Spleen (tissue), 11 donors: ENCODE measurements at regions not wholly inside any gene's neighbourhood (a gene's known extent, or its start where the extent isn't known, plus 50 kb on each side); places are given as distances from the start of the nearest gene placed in this dataset.
A peak's percentile ranks its signal among the peaks of the same experiment; 100 is the strongest.
"Not testable (repeated sequence)": the region's sequence is repeated elsewhere in the genome, so short reads cannot be mapped to it uniquely, and the experiment has no call there.

Source experiments
- DNase-seq: peaks from one replicate; pipeline ENCODE4 v3.0.0-alpha.2; 2020
- H3K27ac ChIP-seq, 8 donors: fragments of 200-600 bp; sonication (generic) in 7 of 8; 1 replicate in 4 of 8; 2 replicates in 4 of 8; pipeline versions ENCODE4 v1.5.0 to v1.8.0; 2016 to 2021; ENCODE audit warnings: inconsistent platforms in 4 of 8, mild to moderate bottlenecking in 4 of 8, moderate library complexity in 1 of 8
- H3K27me3 ChIP-seq, 7 donors: fragments of 200-600 bp; sonication (generic) in 6 of 7; replicated peaks in 1 of 7; 1 replicate in 4 of 7; 2 replicates in 3 of 7; pipeline versions ENCODE4 v1.5.0 to v1.8.0; 2016 to 2021; ENCODE audit warnings: inconsistent platforms in 3 of 7, mild to moderate bottlenecking in 1 of 7
- H3K36me3 ChIP-seq, 6 donors: fragments of 200-600 bp; sonication (generic) in 5 of 6; 1 replicate in 4 of 6; 2 replicates in 2 of 6; pipeline versions ENCODE4 v1.5.0 to v1.8.0; 2016 to 2021; ENCODE audit warnings: inconsistent platforms in 2 of 6
- H3K4me1 ChIP-seq, 6 donors: fragments of 200-600 bp; sonication (generic) in 5 of 6; 1 replicate in 3 of 6; 2 replicates in 3 of 6; pipeline versions ENCODE4 v1.5.0 to v1.8.0; 2016 to 2021; ENCODE audit warnings: inconsistent platforms in 3 of 6
- H3K4me3 ChIP-seq, 8 donors: fragments of 200-600 bp; sonication (generic) in 7 of 8; 1 replicate in 4 of 8; 2 replicates in 4 of 8; pipeline versions ENCODE4 v1.5.0 to v1.8.0; 2016 to 2021; ENCODE audit warnings: inconsistent platforms in 4 of 8, mild to moderate bottlenecking in 4 of 8, moderate library complexity in 2 of 8
- H3K9me3 ChIP-seq, 8 donors: fragments of 200-600 bp; sonication (generic) in 7 of 8; 1 replicate in 4 of 8; 2 replicates in 4 of 8; pipeline versions ENCODE4 v1.5.0 to v1.8.0; 2016 to 2021; ENCODE audit warnings: inconsistent platforms in 4 of 8
- CTCF ChIP-seq, 11 experiments: fragments of 200-600 bp in 7 of 11; fragments of 450-650 bp in 4 of 11; sonication (generic) in 4 of 11; IDR thresholded peaks in 8 of 11; conservative IDR thresholded peaks in 3 of 11; 1 replicate in 7 of 11; 2 replicates in 4 of 11; pipeline versions ENCODE4 v1.4.0 to v1.8.0; 2016 to 2021; ENCODE audit warnings: antibody characterized with exemption in 11 of 11, inconsistent platforms in 4 of 11, mild to moderate bottlenecking in 1 of 11
- POLR2A ChIP-seq, 3 donors: fragments of 450-650 bp; IDR thresholded peaks; one replicate each; pipeline ENCODE4 v1.5.1; 2017; ENCODE audit warnings: antibody characterized with exemption in 3 of 3, mild to moderate bottlenecking in 1 of 3
- POLR2AphosphoS5 ChIP-seq, 3 donors: sonication (generic); formaldehyde crosslinking; IDR thresholded peaks; one replicate each; pipeline ENCODE4 v1.5.1; 2017; ENCODE audit warnings: antibody characterized with exemption in 3 of 3
- WGBS, 5 donors: extraction: QIAGEN DNeasy Blood & Tissue Kit in 3 of 5; methylation state at CpG; one replicate each; pipeline versions ENCODE4 v1.1.5 to v1.1.7; 2013 to 2018; 5-methylcytosine and 5-hydroxymethylcytosine counted together
- intact Hi-C: fragments of 100-400 bp; cut with DNase I; formaldehyde crosslinking; loops from one replicate; pipeline ENCODE4 v1.15.0; 2023; ENCODE audit warnings: low total_unique reads
- donor health status: healthy with polysubstance abuse.
- donor health status: DM: no; HTN: no; CAD: no; lungs with moderate emphysema.
- donor health status: DM: no; HTN: no; CAD: no.
- donor health status: Bipolar disorder and iron deficiency.
- donor health status: healthy.
- donor health status: DM: no; HTN: no; CAD: no.
- donor health status: DM: yes; HTN: yes; CAD: no.

GRCh38 chrY:19549671-19550466 lies 194.7 kb downstream of the KDM5D start:
- intact Hi-C loops, result no loop called here
- Histone ChIP-seq H3K27ac (no peak overlapping the region), H3K9me3 (no peaks in the 10 kb centered on the region), H3K36me3 (no peaks in the 10 kb centered on the region), H3K4me1 (no peaks in the 10 kb centered on the region), H3K27me3 (no peaks in the 10 kb centered on the region), H3K4me3 (no peak overlapping the region)
- 45 to 47% (median 46%) methylated on average over 11 to 18 of the region's 18 CpGs; no CpG with 5 or more reads in 2 of the 5 donors for WGBS, 5 donors
- no peak for DNase-seq
- no peak for TF ChIP-seq POLR2A (IDR thresholded peaks at IDR 0.05)

GRCh38 chrY:19541475-19542306 lies 202.8 kb downstream of the KDM5D start:
- DNase-seq, result no peak
- 42 to 46% (median 45%) methylated on average over 31 of the region's 31 CpGs; no CpG with 5 or more reads in 2 of the 5 donors for WGBS, 5 donors
- Histone ChIP-seq H3K36me3 (no peaks in the 10 kb centered on the region), H3K9me3 (no peaks in the 10 kb centered on the region), H3K27me3 (no peaks in the 10 kb centered on the region), H3K4me1 (no peaks in the 10 kb centered on the region), H3K27ac (no peak overlapping the region), H3K4me3 (no peak overlapping the region)
- intact Hi-C loops, result no loop called here
- TF ChIP-seq CTCF (IDR thresholded peaks at IDR 0.05 in 8 of 11, conservative IDR thresholded peaks at IDR 0.05 in 3 of 11) (no peak), POLR2AphosphoS5 (IDR thresholded peaks at IDR 0.05) (no peak), POLR2A (IDR thresholded peaks at IDR 0.05) (no peak)

- intact Hi-C loops, H3K4me3 ChIP-seq, DNase-seq, H3K9me3 ChIP-seq, H3K4me1 ChIP-seq, H3K27ac ChIP-seq, H3K36me3 ChIP-seq, H3K27me3 ChIP-seq: not testable (repeated sequence)
- 92 to 100% (median 95%) methylated on average over 3 to 14 of the region's 14 CpGs; no CpG with 5 or more reads in 2 of the 5 donors for WGBS, 5 donors
Observed at GRCh38 chrY:19535697-19536096, 208.8 kb downstream of the KDM5D start.

GRCh38 chrY:19521976-19522375 lies 222.6 kb downstream of the KDM5D start:
- intact Hi-C loops, result no loop called here
- Histone ChIP-seq H3K27ac (no peak overlapping the region), H3K4me1 (no peaks in the 10 kb centered on the region), H3K27me3 (no peaks in the 10 kb centered on the region), H3K4me3 (no peak overlapping the region), H3K9me3 (no peaks in the 10 kb centered on the region), H3K36me3 (no peaks in the 10 kb centered on the region)
- no peak for DNase-seq
- TF ChIP-seq CTCF (IDR thresholded peaks at IDR 0.05 in 8 of 11, conservative IDR thresholded peaks at IDR 0.05 in 3 of 11) (no peak), POLR2AphosphoS5 (IDR thresholded peaks at IDR 0.05) (no peak), POLR2A (IDR thresholded peaks at IDR 0.05) (no peak)

- intact Hi-C loops, result no loop called here
- no peak for DNase-seq
- Histone ChIP-seq H3K4me3 (peak overlapping the region in 3 of 8 donors; percentile 17 to 27 (median 24)), H3K36me3 (no peaks in the 10 kb centered on the region), H3K27ac (peak overlapping the region in 2 of 8 donors; percentile 62 to 63), H3K4me1 (peaks cover 0 to 4% (median 0%) of the 10 kb centered on the region in 6 donors), H3K27me3 (peaks cover 0 to 5% (median 0%) of the 10 kb centered on the region in 7 donors), H3K9me3 (no peaks in the 10 kb centered on the region)
- 19 to 28% (median 20%) methylated on average over 15 of the region's 15 CpGs; no CpG with 5 or more reads in 2 of the 5 donors for WGBS, 5 donors
- no peak for TF ChIP-seq POLR2A (IDR thresholded peaks at IDR 0.05)
- no peak for TF ChIP-seq POLR2AphosphoS5 (IDR thresholded peaks at IDR 0.05)
- peak in 1 of 11 experiments; percentile 7 for TF ChIP-seq CTCF (IDR thresholded peaks at IDR 0.05 in 8 of 11, conservative IDR thresholded peaks at IDR 0.05 in 3 of 11)
Observed at GRCh38 chrY:19503092-19503449, 241.5 kb downstream of the KDM5D start.
